ENCODE measurements at regions not wholly inside any gene's neighbourhood (a gene's known extent, or its start where the extent isn't known, plus 50 kb on each side); places are given as distances from the start of the nearest gene placed in this dataset.

DNA sequence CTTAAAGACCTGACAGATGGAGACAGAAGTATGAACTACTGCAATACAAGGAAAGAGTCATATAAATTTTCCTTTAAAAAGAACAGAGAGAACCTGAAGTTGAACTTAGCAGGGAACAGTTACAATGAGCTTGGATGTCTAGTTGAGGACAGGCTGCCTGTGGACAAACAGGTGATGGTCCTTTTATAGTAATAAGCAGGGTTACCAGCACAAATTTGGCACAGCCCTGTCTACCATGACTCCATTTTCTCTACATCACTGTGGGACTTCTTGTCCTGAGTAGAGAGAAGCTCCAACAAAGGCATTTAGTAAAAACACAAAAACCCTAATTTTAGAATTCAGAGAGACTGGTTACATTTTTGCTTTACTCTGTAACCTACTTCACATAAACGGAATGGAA lies 448.1 kb downstream of the PLCL1 start:
- TF ChIP-seq SP1 (IDR thresholded peaks at IDR 0.05) (no peak), CTCF (IDR thresholded peaks at IDR 0.05; ENCODE audit: low read depth, low read length, missing input control) (no peak), YY1 (IDR thresholded peaks at IDR 0.05) (no peak), REST (IDR thresholded peaks at IDR 0.05) (no peak), RAD21 (IDR thresholded peaks at IDR 0.05) (no peak), FOXA1 (IDR thresholded peaks at IDR 0.05) (no peak), GABPA (IDR thresholded peaks at IDR 0.05 in 1 of 2, conservative IDR thresholded peaks at IDR 0.05 in 1 of 2) (no peak)
- TF ChIP-seq, protein P1, sequence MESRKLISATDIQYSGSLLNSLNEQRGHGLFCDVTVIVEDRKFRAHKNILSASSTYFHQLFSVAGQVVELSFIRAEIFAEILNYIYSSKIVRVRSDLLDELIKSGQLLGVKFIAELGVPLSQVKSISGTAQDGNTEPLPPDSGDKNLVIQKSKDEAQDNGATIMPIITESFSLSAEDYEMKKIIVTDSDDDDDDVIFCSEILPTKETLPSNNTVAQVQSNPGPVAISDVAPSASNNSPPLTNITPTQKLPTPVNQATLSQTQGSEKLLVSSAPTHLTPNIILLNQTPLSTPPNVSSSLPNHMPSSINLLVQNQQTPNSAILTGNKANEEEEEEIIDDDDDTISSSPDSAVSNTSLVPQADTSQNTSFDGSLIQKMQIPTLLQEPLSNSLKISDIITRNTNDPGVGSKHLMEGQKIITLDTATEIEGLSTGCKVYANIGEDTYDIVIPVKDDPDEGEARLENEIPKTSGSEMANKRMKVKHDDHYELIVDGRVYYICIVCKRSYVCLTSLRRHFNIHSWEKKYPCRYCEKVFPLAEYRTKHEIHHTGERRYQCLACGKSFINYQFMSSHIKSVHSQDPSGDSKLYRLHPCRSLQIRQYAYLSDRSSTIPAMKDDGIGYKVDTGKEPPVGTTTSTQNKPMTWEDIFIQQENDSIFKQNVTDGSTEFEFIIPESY (IDR thresholded peaks at IDR 0.05): no peak

Data from liver (tissue), 3 donors.